Stomach (tissue), 8 donors: ENCODE measurements at regions not wholly inside any gene's neighbourhood (a gene's known extent, or its start where the extent isn't known, plus 50 kb on each side); places are given as distances from the start of the nearest gene placed in this dataset.
A peak's percentile ranks its signal among the peaks of the same experiment; 100 is the strongest.

Experiments
- DNase-seq, 2 donors: peaks; one replicate each; pipeline versions ENCODE4 v3.0.0 to v3.0.0-alpha.2; 2013 to 2019
- H3K27ac ChIP-seq, 5 donors: fragments of 200-600 bp in 4 of 5; sonication (generic) in 4 of 5; one replicate each; pipeline ENCODE4 v1.5.1; 2013 to 2019; ENCODE audit warnings: mild to moderate bottlenecking in 1 of 5, moderate library complexity in 1 of 5
- H3K27me3 ChIP-seq, 3 donors: fragments of 200-600 bp; sonication (generic); one replicate each; pipeline ENCODE4 v1.5.1; 2017 to 2019; ENCODE audit warnings: mixed run types in 1 of 3
- H3K36me3 ChIP-seq, 4 donors: fragments of 200-600 bp; sonication (generic); 1 replicate in 3 of 4; 2 replicates in 1 of 4; pipeline ENCODE4 v1.5.1; 2016 to 2019
- H3K4me1 ChIP-seq, 4 donors: fragments of 200-600 bp; sonication (generic); one replicate each; pipeline ENCODE4 v1.5.1; 2016 to 2019
- H3K4me3 ChIP-seq, 4 donors: fragments of 200-600 bp; sonication (generic) in 3 of 4; one replicate each; pipeline ENCODE4 v1.5.1; 2016 to 2019; ENCODE audit warnings: mild to moderate bottlenecking in 1 of 4
- H3K9me3 ChIP-seq, 4 donors: fragments of 200-600 bp; sonication (generic); one replicate each; pipeline ENCODE4 v1.5.1; 2016 to 2019
- EP300 ChIP-seq: sonication (generic); formaldehyde crosslinking; IDR thresholded peaks from one replicate; pipeline ENCODE4 v1.6.1; 2017; ENCODE audit warnings: antibody characterized with exemption
- POLR2A ChIP-seq, 4 donors: fragments of 450-650 bp; IDR thresholded peaks; one replicate each; pipeline ENCODE4 v1.6.1; 2016; ENCODE audit warnings: antibody characterized with exemption in 4 of 4, control low read depth in 2 of 4, mild to moderate bottlenecking in 1 of 4, moderate library complexity in 1 of 4
- POLR2AphosphoS5 ChIP-seq, 3 donors: sonication (generic); formaldehyde crosslinking; IDR thresholded peaks; one replicate each; pipeline ENCODE4 v1.6.1; 2016; ENCODE audit warnings: antibody characterized with exemption in 3 of 3
- WGBS, 5 donors: extraction: QIAGEN DNeasy Blood & Tissue Kit in 3 of 5; methylation state at CpG; one replicate each; pipeline versions ENCODE4 v1.1.5 to v1.1.7; 2013 to 2018; 5-methylcytosine and 5-hydroxymethylcytosine counted together
- intact Hi-C: fragments of 100-400 bp; cut with DNase I; formaldehyde crosslinking; loops from one replicate; pipeline ENCODE4 v1.15.1; 2023; ENCODE audit warnings: low total_unique reads
- TF ChIP-seq, protein P1 (sequence below), 7 experiments: fragments of 450-650 bp in 4 of 7; fragments of 200-600 bp in 3 of 7; sonication (generic) in 3 of 7; IDR thresholded peaks; one replicate each; pipeline ENCODE4 v1.5.1; 2016 to 2019; ENCODE audit warnings: antibody characterized with exemption in 7 of 7, control low read depth in 2 of 7, mild to moderate bottlenecking in 1 of 7
- donor health status: healthy with polysubstance abuse.
- donor health status: Bipolar disorder and iron deficiency.
- donor health status: healthy.

DNA sequence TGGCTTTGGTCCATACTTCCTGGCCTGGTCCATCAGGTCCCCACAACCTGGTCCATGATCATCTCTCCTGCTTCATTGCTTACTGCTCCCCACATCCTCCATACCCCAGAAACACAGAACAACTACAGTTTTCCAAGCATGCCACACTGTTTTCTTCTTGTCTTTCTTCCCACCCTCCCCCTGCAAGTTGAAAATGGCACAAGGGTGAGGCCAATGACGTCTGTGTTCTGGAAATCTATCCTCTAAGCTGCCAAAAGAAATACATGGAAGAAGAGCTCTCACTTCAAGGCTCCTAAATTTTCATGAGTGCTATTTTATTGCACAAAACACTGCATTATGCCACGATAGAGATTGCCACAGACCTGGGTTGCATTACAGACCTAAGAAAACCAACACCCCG lies 404.4 kb downstream of the VPS13C start:
- Histone ChIP-seq H3K9me3 (no peaks in the 10 kb centered on the region), H3K27ac (peak overlapping the region in 1 of 5 donors; percentile 56), H3K36me3 (no peaks in the 10 kb centered on the region), H3K4me1 (no peaks in the 10 kb centered on the region), H3K4me3 (no peak overlapping the region), H3K27me3 (peaks cover 0 to 2% (median 0%) of the 10 kb centered on the region in 3 donors)
- TF ChIP-seq POLR2AphosphoS5 (IDR thresholded peaks at IDR 0.05) (no peak), EP300 (no peak), POLR2A (IDR thresholded peaks at IDR 0.05) (no peak)
- TF ChIP-seq, protein P1, sequence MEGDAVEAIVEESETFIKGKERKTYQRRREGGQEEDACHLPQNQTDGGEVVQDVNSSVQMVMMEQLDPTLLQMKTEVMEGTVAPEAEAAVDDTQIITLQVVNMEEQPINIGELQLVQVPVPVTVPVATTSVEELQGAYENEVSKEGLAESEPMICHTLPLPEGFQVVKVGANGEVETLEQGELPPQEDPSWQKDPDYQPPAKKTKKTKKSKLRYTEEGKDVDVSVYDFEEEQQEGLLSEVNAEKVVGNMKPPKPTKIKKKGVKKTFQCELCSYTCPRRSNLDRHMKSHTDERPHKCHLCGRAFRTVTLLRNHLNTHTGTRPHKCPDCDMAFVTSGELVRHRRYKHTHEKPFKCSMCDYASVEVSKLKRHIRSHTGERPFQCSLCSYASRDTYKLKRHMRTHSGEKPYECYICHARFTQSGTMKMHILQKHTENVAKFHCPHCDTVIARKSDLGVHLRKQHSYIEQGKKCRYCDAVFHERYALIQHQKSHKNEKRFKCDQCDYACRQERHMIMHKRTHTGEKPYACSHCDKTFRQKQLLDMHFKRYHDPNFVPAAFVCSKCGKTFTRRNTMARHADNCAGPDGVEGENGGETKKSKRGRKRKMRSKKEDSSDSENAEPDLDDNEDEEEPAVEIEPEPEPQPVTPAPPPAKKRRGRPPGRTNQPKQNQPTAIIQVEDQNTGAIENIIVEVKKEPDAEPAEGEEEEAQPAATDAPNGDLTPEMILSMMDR (IDR thresholded peaks at IDR 0.05): no peak
- DNase-seq: no peak
- intact Hi-C loops: no loop called here
- WGBS, 5 donors: 75 to 87% (median 78%) methylated on average over 3 of the region's 3 CpGs

DNA sequence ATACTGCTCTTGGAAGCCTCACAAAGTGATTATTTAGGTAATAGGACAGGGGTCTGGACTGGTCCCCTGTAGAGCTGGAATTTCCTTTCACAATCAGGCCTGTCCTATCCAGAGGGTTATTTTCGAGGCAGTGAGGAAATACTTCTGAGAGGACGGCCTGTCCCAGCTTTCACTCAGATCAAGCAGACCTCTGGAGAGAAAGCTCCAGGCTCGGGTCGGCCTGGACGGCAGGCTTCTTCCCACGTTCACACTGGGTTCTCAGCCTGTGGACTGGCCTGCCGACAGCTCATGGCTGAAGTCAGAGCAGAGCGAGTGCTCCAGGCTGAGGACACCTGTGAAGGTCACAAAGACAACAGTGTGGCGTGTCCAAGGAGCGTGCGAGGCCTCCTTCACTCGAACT lies 405.3 kb downstream of the VPS13C start:
- DNase-seq: no peak
- no peaks in the 10 kb centered on the region for H3K9me3 ChIP-seq
- peak overlapping the region in 3 of 5 donors; percentile 24 to 56 (median 25) for H3K27ac ChIP-seq
- no peak overlapping the region for H3K4me3 ChIP-seq
- 80 to 88% (median 81%) methylated on average over 8 to 12 of the region's 12 CpGs for WGBS, 5 donors
- intact Hi-C loops: no loop called here
- peaks cover 0 to 4% (median 0%) of the 10 kb centered on the region in 3 donors for H3K27me3 ChIP-seq
- H3K4me1 ChIP-seq: no peaks in the 10 kb centered on the region
- H3K36me3 ChIP-seq: no peaks in the 10 kb centered on the region
- no peak for TF ChIP-seq POLR2A (IDR thresholded peaks at IDR 0.05)
- TF ChIP-seq POLR2AphosphoS5 (IDR thresholded peaks at IDR 0.05): no peak
- TF ChIP-seq, protein P1 (IDR thresholded peaks at IDR 0.05): no peak
- TF ChIP-seq EP300: no peak

DNA sequence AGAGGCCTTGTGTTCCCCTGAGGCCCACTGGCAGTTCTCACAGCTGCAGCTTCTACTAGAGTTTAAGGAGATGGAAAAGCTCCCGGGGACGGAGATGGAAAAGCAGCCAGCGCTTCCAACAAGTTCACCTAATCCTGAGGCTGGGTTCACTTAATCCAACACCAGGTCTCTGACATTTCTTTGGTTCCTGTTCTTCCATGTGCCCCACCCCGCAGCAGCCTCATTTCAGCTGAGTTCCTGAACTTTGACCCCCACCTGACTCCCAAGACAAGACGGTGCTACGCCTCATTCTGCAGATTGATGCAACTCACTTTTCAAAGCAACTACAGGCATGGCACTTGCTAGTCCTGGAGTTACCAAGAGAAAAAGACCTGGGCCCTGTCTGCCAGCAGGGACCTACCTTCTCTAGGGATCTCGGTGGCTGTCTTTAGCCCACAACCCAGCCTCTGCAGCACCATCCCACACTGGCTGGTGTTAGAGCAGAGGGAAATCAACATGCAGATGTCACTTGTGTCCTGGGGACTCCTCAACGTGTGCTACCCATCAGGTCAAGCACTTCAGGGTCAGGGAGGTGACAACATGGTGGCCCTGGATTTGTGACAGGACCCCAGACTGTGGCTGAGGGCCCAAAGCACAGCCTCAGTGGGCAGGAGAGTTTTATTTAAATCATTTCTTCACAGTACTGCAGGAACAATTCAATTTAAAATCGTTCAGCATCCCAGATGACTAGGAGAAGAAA lies 406.1 kb downstream of the VPS13C start:
- intact Hi-C loops: no loop called here
- DNase-seq: no peak
- TF ChIP-seq, protein P1 (IDR thresholded peaks at IDR 0.05): no peak
- no peak for TF ChIP-seq POLR2AphosphoS5 (IDR thresholded peaks at IDR 0.05)
- TF ChIP-seq EP300: no peak
- TF ChIP-seq POLR2A (IDR thresholded peaks at IDR 0.05): no peak
- H3K36me3 ChIP-seq: no peaks in the 10 kb centered on the region
- no peaks in the 10 kb centered on the region for H3K9me3 ChIP-seq
- H3K4me3 ChIP-seq: no peak overlapping the region
- H3K27me3 ChIP-seq: peaks cover 0 to 4% (median 0%) of the 10 kb centered on the region in 3 donors
- peak overlapping the region in 2 of 5 donors; percentile 23 to 24 for H3K27ac ChIP-seq
- no peaks in the 10 kb centered on the region for H3K4me1 ChIP-seq
- WGBS, 5 donors: 68 to 80% (median 74%) methylated on average over 9 of the region's 9 CpGs

DNA sequence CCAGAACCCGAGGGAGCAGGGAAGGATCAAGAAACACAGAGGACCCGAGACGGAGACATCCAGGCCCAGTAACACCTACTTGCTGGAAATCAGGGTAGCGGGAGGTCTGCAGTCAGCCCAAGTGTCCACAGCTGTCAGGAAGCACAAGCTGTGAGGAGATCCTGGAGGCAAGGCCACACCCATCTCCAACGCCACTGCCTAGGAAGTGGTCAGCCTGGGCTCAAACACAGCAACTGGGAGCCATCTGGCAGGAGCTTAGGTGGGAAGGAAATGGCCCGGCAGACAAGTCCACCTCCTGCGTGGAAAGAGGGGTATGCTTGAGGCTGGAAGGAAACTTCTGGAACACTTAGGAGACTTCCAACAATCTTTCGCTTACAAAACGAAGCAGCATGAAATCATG lies 407.1 kb downstream of the VPS13C start:
- intact Hi-C loops: no loop called here
- H3K27me3 ChIP-seq: peaks cover 0 to 4% (median 0%) of the 10 kb centered on the region in 3 donors
- DNase-seq: peak; percentile 27 to 29
- TF ChIP-seq POLR2AphosphoS5 (IDR thresholded peaks at IDR 0.05) (no peak), POLR2A (IDR thresholded peaks at IDR 0.05) (no peak), EP300 (no peak)
- TF ChIP-seq, protein P1 (IDR thresholded peaks at IDR 0.05): no peak
- H3K4me3 ChIP-seq: no peak overlapping the region
- no peaks in the 10 kb centered on the region for H3K4me1 ChIP-seq
- no peaks in the 10 kb centered on the region for H3K36me3 ChIP-seq
- peak overlapping the region in 2 of 5 donors; percentile 23 to 38 for H3K27ac ChIP-seq
- 50 to 70% (median 66%) methylated on average over 9 of the region's 9 CpGs for WGBS, 5 donors
- no peaks in the 10 kb centered on the region for H3K9me3 ChIP-seq
